C4-2B (cell line): ENCODE measurements at regions not wholly inside any gene's neighbourhood (a gene's known extent, or its start where the extent isn't known, plus 50 kb on each side); places are given as distances from the start of the nearest gene placed in this dataset.
"Not testable (repeated sequence)": the region's sequence is repeated elsewhere in the genome, so short reads cannot be mapped to it uniquely, and the experiment has no call there.

Experiments used
- H3K27ac ChIP-seq: fragments of 450-650 bp; 2 replicates; pipeline ENCODE4 v1.5.1; 2017
- CTCF ChIP-seq: fragments of 450-650 bp; conservative IDR thresholded peaks from 2 replicates; pipeline ENCODE4 v1.5.1; 2017; ENCODE audit warnings: mild to moderate bottlenecking
- ZFX ChIP-seq: fragments of 450-650 bp; IDR thresholded peaks from 2 replicates; pipeline ENCODE4 v1.6.1; 2017

- no peak for TF ChIP-seq CTCF
- TF ChIP-seq ZFX, result no peak
- no peak overlapping the region for H3K27ac ChIP-seq
Observed at GRCh38 chr10:65284495-65285041, 1641.3 kb upstream of the LRRTM3 start.

GRCh38 chr10:65285726-65286125 is 1640.1 kb upstream of the LRRTM3 start:
- not testable (repeated sequence) for H3K27ac ChIP-seq

- H3K27ac ChIP-seq, result no peak overlapping the region
- no peak for TF ChIP-seq CTCF
- no peak for TF ChIP-seq ZFX
Observed at GRCh38 chr10:65291286-65291685, 1634.5 kb upstream of the LRRTM3 start.

- TF ChIP-seq ZFX (no peak), CTCF (no peak)
- no peak overlapping the region for H3K27ac ChIP-seq
Observed at GRCh38 chr10:65292551-65292950, 1633.3 kb upstream of the LRRTM3 start.

- TF ChIP-seq ZFX (no peak), CTCF (no peak)
- H3K27ac ChIP-seq, result no peak overlapping the region
Observed at GRCh38 chr10:65294329-65294728, 1631.5 kb upstream of the LRRTM3 start.

- TF ChIP-seq CTCF, result no peak
- TF ChIP-seq ZFX, result no peak
Observed at GRCh38 chr10:65301181-65301580, 1624.7 kb upstream of the LRRTM3 start.

GRCh38 chr10:65306201-65306600 is 1619.6 kb upstream of the LRRTM3 start:
- TF ChIP-seq CTCF (no peak), ZFX (no peak)
- H3K27ac ChIP-seq, result no peak overlapping the region

More at GRCh38 chr10:65301181-65301580, 1624.7 kb upstream of the LRRTM3 start:
- no peak overlapping the region for H3K27ac ChIP-seq

GRCh38 chr10:65312876-65313275 is 1613.0 kb upstream of the LRRTM3 start:
- TF ChIP-seq ZFX (no peak), CTCF (no peak)

More at GRCh38 chr10:65312876-65313275, 1613.0 kb upstream of the LRRTM3 start:
- H3K27ac ChIP-seq, result no peak overlapping the region
